Activated CD4-positive, alpha-beta memory T cell treated with anti-CD3 and anti-CD28 coated beads for 36 hours (primary cell): ENCODE measurements at regions not wholly inside any gene's neighbourhood (a gene's known extent, or its start where the extent isn't known, plus 50 kb on each side); places are given as distances from the start of the nearest gene placed in this dataset.

Experiments used
- CTCF ChIA-PET: fragments of 350-600 bp; sonication (Branson Sonifier 250); formaldehyde crosslinking; loops from one replicate; lab custom pipeline; 2021; ENCODE audit warnings: antibody characterized with exemption, inconsistent platforms; lab: Charles Lee
- POLR2A ChIA-PET: fragments of 350-600 bp; sonication (Branson Sonifier 250); formaldehyde crosslinking; loops from one replicate; lab custom pipeline; 2021; ENCODE audit warnings: antibody characterized with exemption; lab: Charles Lee
- DNase-seq: peaks from one replicate; pipeline ENCODE4 v3.0.0-alpha.2; 2020
- H3K27ac Mint-ChIP-seq: one replicate; pipeline ENCODE4 v1.8.0; 2021; ENCODE audit warnings: mixed read lengths
- H3K27me3 Mint-ChIP-seq: one replicate; pipeline ENCODE4 v1.8.0; 2021; ENCODE audit warnings: mixed read lengths
- H3K36me3 Mint-ChIP-seq: one replicate; pipeline ENCODE4 v1.8.0; 2021; ENCODE audit warnings: mixed read lengths
- H3K4me1 Mint-ChIP-seq: one replicate; pipeline ENCODE4 v1.8.0; 2021; ENCODE audit warnings: low read depth, mixed read lengths
- H3K4me3 Mint-ChIP-seq: one replicate; pipeline ENCODE4 v1.8.0; 2021; ENCODE audit warnings: mild to moderate bottlenecking, mixed read lengths
- H3K9me3 Mint-ChIP-seq: one replicate; pipeline ENCODE4 v1.8.0; 2021; ENCODE audit warnings: mixed read lengths
- intact Hi-C: fragments of 100-400 bp; cut with micrococcal nuclease; formaldehyde crosslinking; loops from one replicate; pipeline ENCODE4 v1.15.1; 2023

- intact Hi-C loops, result loop anchor here (1.0 to 10.0 kb wide), 5 partner anchors 64 to 381 kb away; partner anchors contain the start of genes ALAD and RNF183
- Mint-ChIP-seq H3K27ac (peak overlapping the region; percentile 31), H3K27me3 (peaks cover 3% of the 10 kb centered on the region), H3K4me1 (peaks cover 8% of the 10 kb centered on the region), H3K4me3 (no peak overlapping the region), H3K9me3 (no peaks in the 10 kb centered on the region), H3K36me3 (no peaks in the 10 kb centered on the region)
- no peak for DNase-seq
- POLR2A ChIA-PET, result interaction anchor here (0.7 to 3.2 kb wide), 4 partner anchors 32 to 63 kb away, joined by 3 to 20 read pairs (median 3); no protein-coding TSS in a partner anchor
- CTCF ChIA-PET, result interaction anchor here (0.5 to 13.1 kb wide), 51 partner anchors 9 to 399 kb away, joined by 3 to 580 read pairs (median 5); partner anchors contain the start of genes ALAD, C9orf43, CDC26 and POLE3
Observed at GRCh38 chr9:113654605-113655428, 191.3 kb downstream of the RGS3 start.

GRCh38 chr9:113656771-113657670, 193.5 kb downstream of the RGS3 start:
- H3K36me3 Mint-ChIP-seq, result no peaks in the 10 kb centered on the region
- no peak overlapping the region for H3K4me3 Mint-ChIP-seq
- peaks cover 6% of the 10 kb centered on the region for H3K4me1 Mint-ChIP-seq
- H3K27ac Mint-ChIP-seq, result no peak overlapping the region
- no peak for DNase-seq
- H3K27me3 Mint-ChIP-seq, result peaks cover 3% of the 10 kb centered on the region
- intact Hi-C loops, result loop anchor here (5.0 to 10.0 kb wide), 2 partner anchors 145 to 352 kb away; partner anchors contain the start of gene RNF183
- POLR2A ChIA-PET, result interaction anchor here (0.8 to 3.2 kb wide), 4 partner anchors 63 to 388 kb away, joined by 3 to 20 read pairs (median 5); no protein-coding TSS in a partner anchor
- CTCF ChIA-PET, result interaction anchor here (0.6 to 13.1 kb wide), 49 partner anchors 8 to 544 kb away, joined by 3 to 580 read pairs (median 5); partner anchors contain the start of genes ALAD, BSPRY, C9orf43 and CDC26
- H3K9me3 Mint-ChIP-seq, result no peaks in the 10 kb centered on the region

GRCh38 chr9:113657765-113658544, 194.4 kb downstream of the RGS3 start:
- H3K27ac Mint-ChIP-seq, result no peak overlapping the region

GRCh38 chr9:113658545-113658895, 195.0 kb downstream of the RGS3 start:
- intact Hi-C loops, result loop anchor here (1.0 to 10.0 kb wide), 4 partner anchors 146 to 383 kb away; partner anchors contain the start of genes CDC26, PRPF4 and RNF183
- Mint-ChIP-seq H3K27me3 (peaks cover 9% of the 10 kb centered on the region), H3K4me1 (peaks cover 6% of the 10 kb centered on the region), H3K4me3 (no peak overlapping the region), H3K9me3 (no peaks in the 10 kb centered on the region), H3K36me3 (no peaks in the 10 kb centered on the region), H3K27ac (no peak overlapping the region)
- no peak for DNase-seq
- ChIA-PET POLR2A (interaction anchor here (0.6 to 1.0 kb wide), 2 partner anchors 67 to 374 kb away, joined by 3 read pairs; no protein-coding TSS in a partner anchor), CTCF (interaction anchor here (0.8 to 13.1 kb wide), 43 partner anchors 8 to 1297 kb away, joined by 3 to 580 read pairs (median 5); partner anchors contain the start of genes ALAD, BSPRY, C9orf43 and CDC26)

More at GRCh38 chr9:113657765-113658544, 194.4 kb downstream of the RGS3 start:
- Mint-ChIP-seq H3K27me3 (peaks cover 5% of the 10 kb centered on the region), H3K9me3 (no peaks in the 10 kb centered on the region), H3K4me3 (no peak overlapping the region), H3K4me1 (peaks cover 6% of the 10 kb centered on the region), H3K36me3 (no peaks in the 10 kb centered on the region)
- DNase-seq, result peak; percentile 87
- intact Hi-C loops, result loop anchor here (1.0 to 10.0 kb wide), 4 partner anchors 146 to 383 kb away; partner anchors contain the start of genes CDC26, PRPF4 and RNF183
- ChIA-PET CTCF (interaction anchor here (0.6 to 13.1 kb wide), 49 partner anchors 8 to 1297 kb away, joined by 3 to 580 read pairs (median 4); partner anchors contain the start of genes ALAD, BSPRY, C9orf43 and CDC26), POLR2A (interaction anchor here (0.6 to 1.0 kb wide), 3 partner anchors 66 to 389 kb away, joined by 3 to 4 read pairs (median 3); no protein-coding TSS in a partner anchor)

- Mint-ChIP-seq H3K27me3 (peaks cover 9% of the 10 kb centered on the region), H3K4me3 (no peak overlapping the region), H3K4me1 (peaks cover 6% of the 10 kb centered on the region), H3K27ac (no peak overlapping the region), H3K9me3 (no peaks in the 10 kb centered on the region), H3K36me3 (no peaks in the 10 kb centered on the region)
- POLR2A ChIA-PET, result no interaction called here
- CTCF ChIA-PET, result interaction anchor here (0.6 to 13.1 kb wide), 16 partner anchors 10 to 546 kb away, joined by 3 to 580 read pairs (median 6); partner anchors contain the start of genes ALAD, CDC26 and PRPF4
- intact Hi-C loops, result loop anchor here (2.0 to 10.0 kb wide), 3 partner anchors 147 to 354 kb away; partner anchors contain the start of gene RNF183
- DNase-seq, result no peak
Observed at GRCh38 chr9:113659039-113659438, 195.5 kb downstream of the RGS3 start.

GRCh38 chr9:113659740-113660139, 196.2 kb downstream of the RGS3 start:
- no peaks in the 10 kb centered on the region for H3K36me3 Mint-ChIP-seq
- no peak for DNase-seq
- peaks cover 6% of the 10 kb centered on the region for H3K4me1 Mint-ChIP-seq
- CTCF ChIA-PET, result interaction anchor here (1.3 to 13.1 kb wide), 4 partner anchors 65 to 259 kb away, joined by 3 to 580 read pairs (median 166); partner anchors contain the start of gene ALAD
- H3K9me3 Mint-ChIP-seq, result no peaks in the 10 kb centered on the region
- no peak overlapping the region for H3K27ac Mint-ChIP-seq
- intact Hi-C loops, result loop anchor here (2.0 to 10.0 kb wide), 3 partner anchors 147 to 355 kb away; partner anchors contain the start of gene RNF183
- POLR2A ChIA-PET, result no interaction called here
- H3K4me3 Mint-ChIP-seq, result no peak overlapping the region
- H3K27me3 Mint-ChIP-seq, result peaks cover 9% of the 10 kb centered on the region

GRCh38 chr9:113660196-113660595, 196.7 kb downstream of the RGS3 start:
- Mint-ChIP-seq H3K4me3 (no peak overlapping the region), H3K4me1 (peaks cover 3% of the 10 kb centered on the region), H3K27ac (no peak overlapping the region), H3K27me3 (peaks cover 9% of the 10 kb centered on the region), H3K9me3 (no peaks in the 10 kb centered on the region), H3K36me3 (no peaks in the 10 kb centered on the region)
- CTCF ChIA-PET, result interaction anchor here (13.1 kb wide), 1 partner anchor 65 kb away, joined by 580 read pairs; no protein-coding TSS in a partner anchor
- intact Hi-C loops, result no loop called here
- POLR2A ChIA-PET, result no interaction called here
- DNase-seq, result no peak

- ChIA-PET POLR2A (no interaction called here), CTCF (interaction anchor here (1.1 to 13.1 kb wide), 2 partner anchors 66 to 215 kb away, joined by 3 to 580 read pairs; no protein-coding TSS in a partner anchor)
- Mint-ChIP-seq H3K27ac (no peak overlapping the region), H3K9me3 (no peaks in the 10 kb centered on the region), H3K4me3 (no peak overlapping the region), H3K4me1 (no peaks in the 10 kb centered on the region), H3K36me3 (no peaks in the 10 kb centered on the region), H3K27me3 (peaks cover 6% of the 10 kb centered on the region)
- DNase-seq, result no peak
- intact Hi-C loops, result no loop called here
Observed at GRCh38 chr9:113661074-113661473, 197.5 kb downstream of the RGS3 start.

- DNase-seq, result no peak
- no peak overlapping the region for H3K27ac Mint-ChIP-seq
- ChIA-PET CTCF (interaction anchor here (1.0 kb wide), 2 partner anchors 9 to 73 kb away, joined by 4 to 6 read pairs; no protein-coding TSS in a partner anchor), POLR2A (no interaction called here)
- H3K4me3 Mint-ChIP-seq, result no peak overlapping the region
- H3K9me3 Mint-ChIP-seq, result no peaks in the 10 kb centered on the region
- no peaks in the 10 kb centered on the region for H3K36me3 Mint-ChIP-seq
- H3K27me3 Mint-ChIP-seq, result peaks cover 6% of the 10 kb centered on the region
- intact Hi-C loops, result no loop called here
- H3K4me1 Mint-ChIP-seq, result no peaks in the 10 kb centered on the region
Observed at GRCh38 chr9:113664181-113664875, 200.8 kb downstream of the RGS3 start.

GRCh38 chr9:113665064-113665463, 201.5 kb downstream of the RGS3 start:
- Mint-ChIP-seq H3K4me3 (no peak overlapping the region), H3K36me3 (no peaks in the 10 kb centered on the region), H3K9me3 (no peaks in the 10 kb centered on the region), H3K27me3 (peaks cover 6% of the 10 kb centered on the region), H3K27ac (no peak overlapping the region), H3K4me1 (no peaks in the 10 kb centered on the region)
- CTCF ChIA-PET, result interaction anchor here (2.4 kb wide), 1 partner anchor 9 kb away, joined by 29 read pairs; no protein-coding TSS in a partner anchor
- POLR2A ChIA-PET, result no interaction called here
- DNase-seq, result no peak
- intact Hi-C loops, result no loop called here
